ENCODE measurements at regions not wholly inside any gene's neighbourhood (a gene's known extent, or its start where the extent isn't known, plus 50 kb on each side); places are given as distances from the start of the nearest gene placed in this dataset.

GRCh38 chr4:151992332-151993154 is 231.7 kb upstream of the GATB start:
- in situ Hi-C loops (cut with HindIII; ENCODE audit: low pct_unique_long_range_greater_than_20kb, low sequenced_read_pairs): no loop called here
- DNase-seq (ENCODE audit: low read depth): no peak

GRCh38 chr4:151991884-151992167 is 231.0 kb upstream of the GATB start:
- DNase-seq (ENCODE audit: low read depth): no peak
- in situ Hi-C loops (cut with HindIII; ENCODE audit: low pct_unique_long_range_greater_than_20kb, low sequenced_read_pairs): no loop called here

DNA sequence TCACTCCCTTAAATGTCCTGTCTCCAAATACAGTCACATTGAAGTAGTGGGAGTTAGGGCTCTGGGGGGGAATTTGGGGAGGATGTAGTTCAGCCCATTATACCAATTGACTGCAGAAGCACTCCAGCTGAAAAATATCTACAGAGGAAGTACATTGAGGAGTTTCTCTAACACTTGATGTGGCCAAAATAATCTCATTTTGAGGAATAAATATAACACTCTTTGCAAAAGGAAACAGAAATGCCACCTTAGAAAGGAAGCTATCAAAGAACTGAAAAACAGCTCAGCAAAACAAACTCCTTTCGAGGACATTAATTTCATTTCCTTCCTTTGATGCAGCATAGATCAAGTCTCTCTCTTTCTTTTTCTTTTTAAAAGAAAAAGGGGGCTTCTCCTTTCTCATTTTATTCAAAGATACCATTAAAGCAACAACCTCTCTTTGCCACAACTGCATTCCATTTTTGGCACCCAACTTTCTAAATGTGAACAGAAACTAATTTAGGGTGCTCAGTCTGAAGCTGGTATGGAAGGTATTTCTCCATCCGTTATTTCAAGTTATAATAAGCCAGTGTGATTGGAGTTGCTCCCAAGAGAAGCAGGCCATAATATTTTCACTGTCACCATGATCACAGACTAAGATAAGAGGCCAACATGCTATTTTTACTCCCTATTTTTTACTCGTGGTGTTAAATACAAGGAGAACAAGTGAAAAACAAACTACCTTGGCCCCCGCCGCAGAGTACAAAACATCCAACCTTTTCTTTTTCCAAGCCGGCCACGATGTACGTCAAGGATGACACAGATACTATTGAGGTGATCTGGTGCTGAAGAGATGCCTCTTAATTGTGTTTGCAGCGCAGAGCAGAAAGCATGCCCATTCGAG is 230.4 kb upstream of the GATB start:
- in situ Hi-C loops (cut with HindIII; ENCODE audit: low pct_unique_long_range_greater_than_20kb, low sequenced_read_pairs): no loop called here
- DNase-seq (ENCODE audit: low read depth): no peak

DNA sequence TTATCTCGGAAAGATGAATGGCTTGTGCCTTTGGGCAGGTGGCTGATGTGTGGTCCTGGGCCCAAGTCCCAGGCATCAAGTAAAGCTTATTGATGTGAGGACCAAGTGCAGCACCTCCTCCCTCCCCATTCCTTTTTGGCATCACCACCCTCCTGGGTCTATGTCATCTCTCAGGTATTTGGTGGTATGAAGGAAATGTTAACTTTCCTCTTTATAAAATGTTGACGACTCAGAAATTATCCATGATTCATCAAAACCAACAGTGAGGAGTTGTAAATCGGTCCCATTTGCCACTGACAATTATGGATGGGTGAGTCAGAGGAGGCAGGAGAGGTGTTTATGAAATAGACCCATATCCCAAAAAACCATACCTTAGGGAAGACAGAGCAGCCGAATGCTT is 229.4 kb upstream of the GATB start:
- in situ Hi-C loops (cut with HindIII; ENCODE audit: low pct_unique_long_range_greater_than_20kb, low sequenced_read_pairs): no loop called here
- peak; percentile 34 for DNase-seq (ENCODE audit: low read depth)

DNA sequence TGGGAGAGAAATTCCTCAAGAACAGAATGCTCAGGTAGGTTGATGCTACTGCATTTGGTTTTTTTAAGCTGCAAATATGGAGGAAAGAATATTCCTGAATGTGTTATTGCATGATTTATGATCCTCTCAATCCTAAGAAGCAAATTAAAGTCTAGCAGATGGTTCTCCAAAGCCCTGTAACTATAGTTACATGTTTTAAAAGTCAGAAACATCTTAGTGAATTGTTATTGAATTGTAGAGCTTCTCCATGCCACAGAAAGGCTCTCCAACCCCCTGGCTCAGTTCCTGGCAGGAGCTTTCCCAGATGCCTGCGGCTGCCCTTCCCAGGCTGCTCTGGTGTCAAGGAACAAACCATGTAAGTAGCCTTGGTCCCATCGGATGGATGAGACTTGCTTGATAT is 227.8 kb upstream of the GATB start:
- in situ Hi-C loops (cut with HindIII; ENCODE audit: low pct_unique_long_range_greater_than_20kb, low sequenced_read_pairs): no loop called here
- DNase-seq (ENCODE audit: low read depth): no peak

DNA sequence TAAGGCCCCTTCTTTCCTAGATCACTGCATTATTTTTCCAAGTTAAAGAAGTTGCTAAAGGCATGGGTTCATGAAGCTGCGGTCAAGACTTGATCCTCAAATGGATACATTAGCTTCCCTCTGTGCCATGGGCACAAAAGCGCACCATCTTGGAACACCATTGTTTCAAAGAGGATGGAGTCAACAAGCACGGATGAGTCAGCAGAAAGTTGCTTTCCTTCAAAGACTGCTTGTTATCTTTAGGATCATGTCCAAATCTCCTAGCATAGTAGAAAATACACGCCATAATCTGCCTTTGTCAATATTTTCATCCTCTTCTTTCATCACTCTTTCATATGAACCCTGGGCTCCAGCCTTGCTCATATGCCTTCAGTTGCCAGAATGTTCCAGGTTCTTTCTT is 226.8 kb upstream of the GATB start:
- DNase-seq (ENCODE audit: low read depth): no peak
- in situ Hi-C loops (cut with HindIII; ENCODE audit: low pct_unique_long_range_greater_than_20kb, low sequenced_read_pairs): no loop called here

- no peak for DNase-seq (ENCODE audit: low read depth)
These were observed 223.0 kb upstream of the GATB start for GRCh38 chr4:151983854-151984253.

DNA sequence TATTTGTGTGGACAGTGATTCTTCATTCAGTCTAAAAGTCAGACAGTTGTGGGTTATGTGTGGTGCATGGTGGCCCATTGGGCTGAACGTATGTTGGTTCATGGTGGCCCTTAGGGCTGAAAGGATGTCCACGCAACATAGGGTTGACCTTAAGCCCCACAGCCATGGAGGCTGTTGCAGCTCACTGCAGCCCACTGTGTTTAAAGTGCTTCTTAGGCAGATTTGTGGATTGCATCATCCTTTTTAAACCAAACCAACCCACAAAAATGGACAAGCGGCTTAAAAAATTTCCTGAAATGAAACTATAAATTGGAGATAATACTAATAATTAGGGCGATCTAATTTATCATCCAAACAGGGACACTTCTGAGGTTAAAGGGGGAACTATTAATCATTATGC is 219.0 kb upstream of the GATB start:
- in situ Hi-C loops (cut with HindIII; ENCODE audit: low pct_unique_long_range_greater_than_20kb, low sequenced_read_pairs): no loop called here
- no peak for DNase-seq (ENCODE audit: low read depth)

More at GRCh38 chr4:151983854-151984253, 223.0 kb upstream of the GATB start:
- in situ Hi-C loops (cut with HindIII; ENCODE audit: low pct_unique_long_range_greater_than_20kb, low sequenced_read_pairs): no loop called here

DNA sequence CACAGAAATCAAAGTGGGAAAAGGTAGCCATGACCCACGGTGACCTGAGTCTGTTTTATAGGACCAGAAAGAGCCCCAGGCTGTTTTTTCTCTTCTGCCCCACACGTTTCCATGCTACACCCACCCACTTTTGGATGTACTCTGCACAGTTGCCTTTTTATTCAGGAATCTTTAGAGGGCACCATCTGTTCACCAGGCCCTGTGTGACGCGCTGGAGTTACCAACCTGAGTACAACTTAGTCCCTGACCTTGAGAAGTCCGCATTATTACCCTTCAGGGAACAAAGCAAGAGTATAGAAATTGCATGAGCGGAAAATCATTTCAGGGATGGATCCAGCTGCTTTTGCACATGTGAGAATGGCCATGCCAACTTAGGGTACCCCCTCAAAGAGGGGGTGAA is 207.8 kb upstream of the GATB start:
- no peak for DNase-seq (ENCODE audit: low read depth)
- in situ Hi-C loops (cut with HindIII; ENCODE audit: low pct_unique_long_range_greater_than_20kb, low sequenced_read_pairs): no loop called here

DNA sequence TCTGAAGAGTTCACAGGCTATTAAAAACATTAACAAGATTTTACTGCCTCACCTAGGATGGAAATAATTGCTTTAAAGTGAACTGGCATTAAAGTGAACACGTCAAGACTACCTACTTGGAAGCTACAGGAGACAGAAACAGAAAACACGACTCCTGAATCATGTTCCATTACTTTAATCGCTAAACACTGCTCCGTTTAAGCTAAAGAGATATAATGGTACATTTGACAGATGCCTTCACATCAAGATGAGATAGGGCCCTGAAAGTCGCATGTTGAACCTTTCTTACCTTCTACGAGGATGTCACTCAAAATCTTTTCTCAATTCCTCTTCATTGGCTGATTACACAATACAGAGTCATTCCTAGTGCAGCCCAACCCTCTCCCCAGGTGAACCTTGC is 206.3 kb upstream of the GATB start:
- in situ Hi-C loops (cut with HindIII; ENCODE audit: low pct_unique_long_range_greater_than_20kb, low sequenced_read_pairs): no loop called here
- no peak for DNase-seq (ENCODE audit: low read depth)

- DNase-seq (ENCODE audit: low read depth): no peak
- in situ Hi-C loops (cut with HindIII; ENCODE audit: low pct_unique_long_range_greater_than_20kb, low sequenced_read_pairs): no loop called here
These were observed 201.5 kb upstream of the GATB start for GRCh38 chr4:151962138-151962823.

- no peak for DNase-seq (ENCODE audit: low read depth)
- in situ Hi-C loops (cut with HindIII; ENCODE audit: low pct_unique_long_range_greater_than_20kb, low sequenced_read_pairs): no loop called here
These were observed 200.6 kb upstream of the GATB start for GRCh38 chr4:151961456-151961855.

- DNase-seq (ENCODE audit: low read depth): no peak
- in situ Hi-C loops (cut with HindIII; ENCODE audit: low pct_unique_long_range_greater_than_20kb, low sequenced_read_pairs): no loop called here
These were observed 199.8 kb upstream of the GATB start for GRCh38 chr4:151960449-151961230.

- in situ Hi-C loops (cut with HindIII; ENCODE audit: low pct_unique_long_range_greater_than_20kb, low sequenced_read_pairs): no loop called here
- DNase-seq (ENCODE audit: low read depth): no peak
These were observed 196.3 kb upstream of the GATB start for GRCh38 chr4:151957153-151957552.

DNA sequence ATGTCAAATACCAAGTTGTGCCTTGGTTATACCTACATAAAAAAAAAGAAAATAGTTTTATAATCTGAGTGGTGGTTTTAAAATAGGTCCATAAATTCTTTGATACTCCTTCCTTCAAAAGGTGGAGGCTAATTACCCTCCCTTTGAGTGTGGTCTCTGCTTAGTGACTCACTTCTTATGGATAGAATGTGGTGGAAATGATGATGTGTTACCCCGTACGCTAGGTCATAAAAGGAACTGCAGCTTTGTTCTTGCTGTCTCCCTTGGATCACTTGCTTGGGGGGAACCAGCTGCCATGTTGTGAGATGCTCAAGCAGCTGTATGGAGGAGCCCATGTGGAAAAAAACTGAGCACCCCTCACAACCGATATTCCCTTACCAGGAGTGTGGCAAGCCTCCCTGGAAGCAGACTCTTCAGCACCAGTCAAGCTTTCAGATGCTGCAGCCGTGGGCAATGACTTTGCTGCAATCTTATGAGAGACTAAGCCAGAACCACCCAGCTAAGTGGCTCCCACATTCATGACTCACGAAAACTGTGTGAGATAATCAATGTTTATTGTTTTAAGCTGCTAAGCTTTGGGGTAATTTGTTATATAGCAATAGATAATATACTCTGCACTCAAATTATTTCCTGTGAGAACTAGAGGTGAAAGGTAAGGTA is 195.0 kb upstream of the GATB start:
- peak; percentile 10 for DNase-seq (ENCODE audit: low read depth)
- in situ Hi-C loops (cut with HindIII; ENCODE audit: low pct_unique_long_range_greater_than_20kb, low sequenced_read_pairs): no loop called here

DNA sequence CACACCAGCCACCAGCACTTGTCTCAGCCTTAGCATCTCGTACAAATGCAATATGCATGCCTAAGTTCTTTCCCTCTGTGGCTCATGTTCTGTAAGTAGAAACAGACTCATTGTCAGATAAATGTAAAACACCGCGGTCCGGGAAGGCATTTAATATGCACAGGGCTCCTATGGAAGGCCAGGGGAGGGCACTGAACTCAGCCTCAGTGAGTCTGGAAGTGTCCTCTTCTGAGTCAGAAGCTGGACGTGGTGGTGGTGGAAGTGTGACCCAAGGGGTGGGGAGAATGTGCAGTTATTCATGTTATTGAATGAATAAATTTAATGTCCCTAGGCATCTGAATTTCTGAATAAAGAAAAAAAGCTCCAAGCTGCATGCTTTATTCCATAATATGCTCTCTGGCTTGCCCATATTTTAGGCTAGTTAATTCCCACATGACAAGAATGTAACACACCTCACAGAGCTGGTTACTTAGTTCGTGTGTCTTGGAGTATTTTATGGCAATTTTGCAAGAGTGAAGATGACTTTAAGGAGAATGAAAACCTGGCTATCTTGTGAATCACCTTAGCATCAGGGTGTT is 193.1 kb upstream of the GATB start:
- DNase-seq (ENCODE audit: low read depth): no peak
- in situ Hi-C loops (cut with HindIII; ENCODE audit: low pct_unique_long_range_greater_than_20kb, low sequenced_read_pairs): no loop called here

GRCh38 chr4:151953312-151953711 is 192.5 kb upstream of the GATB start:
- no peak for DNase-seq (ENCODE audit: low read depth)
- in situ Hi-C loops (cut with HindIII; ENCODE audit: low pct_unique_long_range_greater_than_20kb, low sequenced_read_pairs): no loop called here

Measured in Caki2 (cell line).